ENCODE measurements at regions not wholly inside any gene's neighbourhood (a gene's known extent, or its start where the extent isn't known, plus 50 kb on each side); places are given as distances from the start of the nearest gene placed in this dataset.
"Not testable (repeated sequence)": the region's sequence is repeated elsewhere in the genome, so short reads cannot be mapped to it uniquely, and the experiment has no call there.

DNA sequence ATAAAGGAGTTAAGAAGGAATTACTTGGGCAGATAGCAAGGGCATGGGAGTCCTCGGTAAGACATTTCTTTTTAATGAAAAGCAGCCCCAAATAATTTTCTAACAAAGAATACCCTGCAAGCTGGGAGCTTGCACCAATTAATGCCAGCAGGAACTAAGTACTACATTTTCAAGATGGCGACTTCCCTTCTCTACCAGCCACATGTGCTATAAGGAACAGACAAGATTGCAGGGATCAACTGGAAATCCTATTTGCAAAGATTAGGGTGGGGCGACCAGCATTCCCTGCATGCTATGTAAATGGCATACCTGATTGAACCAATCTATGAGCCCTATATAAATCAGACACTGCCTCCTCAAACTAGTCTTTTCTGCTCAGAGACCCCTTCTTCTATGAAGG, 827.5 kb downstream of the ADCYAP1 start:
- DNase-seq, result no peak

DNA sequence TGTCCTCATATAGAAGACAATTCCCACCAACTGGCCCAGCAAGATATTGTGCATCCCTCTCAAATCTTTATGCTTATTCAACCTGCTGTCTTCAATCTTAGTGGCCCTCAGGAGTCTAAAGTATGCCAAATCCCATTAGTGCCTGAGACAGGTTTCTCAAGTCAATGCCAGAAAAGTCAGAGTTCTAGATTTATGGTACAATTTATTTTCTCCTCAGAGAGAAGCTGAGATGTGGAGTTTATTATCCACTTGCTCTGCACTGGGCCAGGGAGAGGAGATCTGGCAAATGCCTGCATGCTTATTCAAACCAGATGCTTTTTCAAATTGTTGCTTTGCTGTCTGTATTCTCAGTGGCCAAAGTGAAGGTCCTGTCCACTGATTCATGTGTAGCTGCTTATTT, 825.2 kb downstream of the METTL4 start:
- no peak for DNase-seq

DNA sequence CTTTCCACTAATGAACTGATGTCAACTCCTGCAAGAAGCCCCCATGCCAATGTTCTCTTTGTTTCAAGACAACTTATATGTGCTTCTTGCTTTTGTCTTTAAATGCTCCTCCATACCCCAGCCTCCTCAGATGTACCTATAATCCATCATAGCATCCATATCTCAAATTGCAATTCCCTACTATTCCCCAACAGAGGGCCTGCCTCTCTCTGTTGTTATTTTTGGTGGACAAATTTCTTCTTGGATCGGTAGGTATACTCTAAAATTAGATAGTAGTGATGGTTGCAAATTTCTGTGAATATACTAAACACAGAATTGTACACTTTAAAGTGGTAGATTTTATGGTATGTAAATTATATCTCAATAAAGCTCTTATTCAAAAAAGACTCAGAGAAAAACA, 820.1 kb downstream of the METTL4 start:
- no peak for DNase-seq

DNA sequence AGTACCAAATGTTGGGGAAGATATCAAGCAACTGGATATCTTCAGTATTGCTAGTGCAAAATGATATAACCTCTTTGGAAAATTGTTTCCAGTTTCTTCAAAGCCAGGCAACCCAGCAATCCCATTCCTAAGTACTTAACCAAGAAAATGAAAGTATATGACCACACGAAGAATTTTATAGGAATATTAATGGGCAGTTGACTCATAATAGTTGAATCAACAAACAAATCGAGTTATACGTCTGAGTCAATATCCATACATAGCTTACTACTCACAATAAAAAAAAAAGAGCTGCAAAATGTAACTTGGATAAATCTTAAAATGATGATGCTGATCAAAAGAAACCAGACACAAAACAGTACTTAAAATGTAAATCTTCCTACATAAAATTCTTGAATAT, 810.4 kb downstream of the METTL4 start:
- DNase-seq, result no peak

DNA sequence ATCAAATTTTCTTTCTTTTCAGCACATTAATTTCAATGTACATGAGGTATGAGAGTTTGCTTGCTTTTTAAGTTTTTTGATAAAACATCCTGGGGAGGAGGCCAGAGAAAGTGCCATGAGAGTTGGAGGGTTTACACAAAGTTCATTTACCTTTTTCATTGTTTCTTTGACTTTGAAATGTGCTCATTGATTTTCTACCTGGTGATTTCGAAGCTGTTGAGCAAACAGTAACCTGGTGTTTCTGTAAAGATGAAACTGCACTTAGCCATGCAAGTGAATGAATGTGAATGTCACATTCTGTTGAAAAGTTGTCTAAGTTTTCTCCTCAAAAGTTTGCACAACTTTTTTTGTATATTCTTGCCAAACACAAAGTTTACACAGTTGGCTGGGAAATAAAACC, 797.0 kb downstream of the METTL4 start:
- DNase-seq, result no peak

DNA sequence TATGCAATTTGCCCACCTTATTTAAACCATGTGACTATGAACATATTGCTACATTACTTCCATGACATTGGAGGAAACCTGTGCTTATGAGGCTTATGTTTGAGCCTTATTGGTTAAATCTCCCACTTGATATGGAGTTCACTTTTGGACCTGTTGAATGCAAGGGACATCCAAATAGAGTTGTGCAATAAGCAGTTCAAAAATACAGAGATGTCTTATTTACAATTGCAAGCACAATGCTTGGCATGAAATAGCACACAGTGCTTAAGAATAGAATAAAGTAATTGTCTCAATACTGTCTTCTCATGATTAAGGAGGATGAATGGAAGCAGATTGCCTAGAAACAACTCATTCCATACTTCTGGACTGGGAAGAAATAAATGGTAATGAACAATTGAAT, 793.5 kb downstream of the METTL4 start:
- no peak for DNase-seq

DNA sequence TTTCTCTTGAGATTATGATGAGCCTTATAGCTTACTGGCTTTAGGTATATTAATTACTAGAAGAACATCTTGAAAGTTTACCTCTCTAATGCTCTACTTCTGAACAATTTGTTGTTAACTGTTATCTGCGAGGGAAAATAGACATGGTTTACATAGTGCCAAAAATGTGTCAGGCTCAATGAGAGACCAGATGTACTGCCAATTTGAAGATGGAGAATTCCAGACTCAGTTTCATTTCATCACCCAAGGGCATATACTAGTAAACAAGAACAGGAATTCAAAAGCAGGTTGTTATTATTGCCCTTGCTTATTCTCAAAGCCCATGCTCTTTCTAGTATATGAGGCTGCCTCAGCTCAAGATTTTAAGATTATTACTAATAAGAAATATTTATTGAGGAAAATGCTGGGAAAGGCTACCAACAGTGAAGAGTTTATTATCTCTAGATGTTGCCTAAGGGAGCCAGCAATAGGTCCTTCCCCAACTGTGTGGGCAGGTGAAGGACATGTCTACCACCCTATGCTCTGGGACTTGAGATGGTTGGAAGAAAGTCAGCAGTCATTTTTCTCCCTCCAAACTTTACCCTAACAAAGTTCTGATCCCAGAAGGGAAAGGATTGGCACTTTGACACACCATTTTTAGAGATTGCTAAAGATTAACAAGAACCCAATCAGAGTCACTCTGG, 792.7 kb downstream of the METTL4 start:
- DNase-seq, result no peak

DNA sequence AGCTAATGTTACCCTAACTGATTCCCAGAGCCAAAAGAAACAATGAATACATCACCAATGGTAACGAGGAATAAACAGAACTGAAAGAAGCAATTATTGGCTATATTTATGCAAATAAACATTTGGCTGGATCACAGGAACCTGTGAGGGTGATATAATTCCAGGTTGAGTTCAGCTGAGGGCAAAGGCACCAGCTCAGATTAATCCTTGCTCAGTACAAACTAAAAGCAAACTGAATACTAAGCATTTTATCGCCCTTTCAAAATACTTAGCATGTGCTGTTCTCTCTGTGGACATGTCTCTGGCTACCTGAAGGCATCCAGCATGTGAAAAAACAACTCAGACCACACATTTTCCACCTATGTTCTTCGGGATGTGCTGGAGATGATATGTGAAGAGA, 791.7 kb downstream of the METTL4 start:
- DNase-seq, result no peak

DNA sequence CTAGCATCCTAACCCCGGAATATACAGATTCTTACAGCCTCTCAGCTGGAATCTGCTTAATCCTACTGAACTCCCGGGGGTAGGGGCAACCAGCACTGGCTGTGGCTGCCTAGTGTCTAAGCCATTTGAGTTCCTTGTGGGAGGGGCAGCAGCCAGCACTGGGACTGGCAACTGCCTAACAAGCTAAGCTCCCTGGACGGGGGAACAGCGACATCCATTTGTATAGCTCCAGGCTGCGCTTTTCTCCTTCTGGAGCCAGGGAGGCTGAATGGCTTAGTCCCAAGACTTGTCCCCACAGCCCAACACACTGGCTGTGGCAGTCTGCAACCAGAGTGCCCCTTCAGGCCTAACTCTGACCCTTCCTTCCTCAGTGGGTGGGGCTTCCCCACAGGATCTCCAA, 787.2 kb downstream of the METTL4 start:
- DNase-seq, result no peak

DNA sequence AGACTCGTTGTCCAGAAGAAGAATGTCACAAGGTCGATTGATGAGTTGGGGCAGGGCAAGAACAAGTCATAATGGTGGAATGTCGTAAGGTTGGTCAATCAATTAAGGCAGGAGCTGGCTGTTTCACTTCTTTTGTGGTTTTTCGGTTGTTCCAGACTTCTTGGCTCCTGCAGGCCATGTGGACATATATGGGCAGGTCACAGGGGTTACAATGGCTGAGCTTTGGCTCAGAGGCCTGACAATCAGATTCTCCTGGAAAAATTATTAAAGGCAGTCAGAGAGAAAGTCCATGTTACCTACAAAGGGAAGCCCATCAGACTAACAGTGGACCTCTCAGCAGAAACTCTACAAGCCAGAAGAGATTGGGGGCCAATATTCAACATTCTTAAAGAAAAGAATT, 785.3 kb downstream of the METTL4 start:
- DNase-seq, result not testable (repeated sequence)

DNA sequence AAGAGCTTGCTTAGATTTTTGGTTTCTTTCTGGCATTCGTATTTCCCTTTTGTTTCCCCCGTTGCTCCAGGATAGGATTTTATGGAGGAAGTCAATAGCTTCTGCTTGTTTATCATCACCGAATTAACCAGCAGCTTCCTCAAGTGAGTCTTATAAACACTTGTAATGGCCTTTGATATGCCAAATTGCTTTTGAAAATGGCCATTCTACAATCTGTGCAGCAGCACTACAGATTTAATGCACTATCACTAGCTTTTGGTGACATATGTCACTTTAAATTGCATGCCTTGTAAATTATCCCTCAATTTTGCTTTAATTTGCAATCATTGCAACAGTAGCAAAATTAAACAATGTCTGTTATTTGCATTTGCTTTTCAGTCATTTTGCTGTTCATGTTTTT, 774.7 kb downstream of the METTL4 start:
- no peak for DNase-seq

DNA sequence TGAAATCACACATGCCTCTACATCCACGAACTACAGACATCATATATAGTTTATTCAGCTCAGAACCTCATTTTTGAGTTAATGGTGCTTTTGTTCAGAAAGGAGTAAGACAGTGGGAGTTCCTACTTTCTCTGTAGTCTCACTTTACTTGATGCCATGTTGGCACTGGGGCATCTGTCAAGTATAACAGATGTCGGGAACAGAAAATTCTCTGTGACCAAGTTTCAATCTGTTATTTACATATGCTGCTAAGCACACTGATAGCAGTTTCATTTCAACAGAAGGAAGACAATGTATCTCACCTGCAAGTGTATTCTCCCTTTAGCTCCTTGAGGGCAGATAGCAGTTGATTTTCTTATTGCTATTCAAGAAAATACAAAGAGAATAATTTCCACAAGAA, 774.1 kb downstream of the METTL4 start:
- DNase-seq, result no peak

DNA sequence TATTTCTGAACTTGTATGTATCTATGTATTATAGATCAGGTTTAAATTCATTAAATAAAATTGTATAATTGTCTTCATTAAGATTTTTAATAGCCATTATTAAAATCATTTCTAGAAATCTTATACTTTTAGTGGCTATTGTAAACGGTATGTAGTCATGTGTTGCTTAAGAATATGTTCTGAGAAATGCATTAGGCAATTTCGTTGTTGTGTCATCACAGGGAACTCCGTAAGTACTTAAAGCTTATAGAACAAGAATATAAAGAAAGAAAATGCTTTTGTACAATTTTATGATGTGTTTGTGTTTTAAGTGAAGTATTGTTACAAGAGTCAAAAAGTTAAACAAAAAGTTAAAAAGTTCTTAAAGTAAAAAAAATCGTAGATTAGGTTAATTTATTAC, 765.8 kb downstream of the METTL4 start:
- DNase-seq, result no peak

DNA sequence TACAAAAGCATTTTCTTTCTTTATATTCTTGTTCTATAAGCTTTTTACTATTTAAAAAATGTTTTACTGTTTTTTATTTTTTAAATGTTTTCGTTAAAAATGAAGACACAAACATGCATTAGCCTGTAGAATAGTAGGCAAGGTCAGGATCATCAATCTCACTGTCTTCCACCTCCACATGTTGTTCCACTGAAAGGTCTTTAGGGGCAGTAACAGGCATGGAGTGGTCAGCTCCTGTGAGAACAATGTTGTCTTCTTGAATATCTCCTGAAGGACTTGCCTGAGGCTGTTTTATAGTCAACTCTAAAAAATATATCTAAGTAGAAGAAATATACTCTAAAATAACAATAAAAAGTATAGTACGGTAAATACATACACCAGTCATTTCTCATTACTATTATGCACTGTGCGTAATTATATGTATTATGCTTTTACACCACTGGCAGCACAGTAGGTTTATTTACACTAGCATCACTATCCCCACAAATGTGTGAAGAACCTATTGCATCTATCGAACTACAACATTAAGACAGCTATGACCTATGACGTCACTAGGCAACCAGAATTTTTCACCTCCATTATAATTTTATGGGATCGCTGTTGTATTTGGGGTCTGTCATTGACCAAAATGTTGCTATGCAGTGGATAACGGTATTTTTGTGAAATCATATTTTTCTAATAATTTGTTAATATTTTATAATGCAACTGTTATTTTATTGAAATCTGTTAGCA, 764.3 kb downstream of the METTL4 start:
- DNase-seq, result no peak

DNA sequence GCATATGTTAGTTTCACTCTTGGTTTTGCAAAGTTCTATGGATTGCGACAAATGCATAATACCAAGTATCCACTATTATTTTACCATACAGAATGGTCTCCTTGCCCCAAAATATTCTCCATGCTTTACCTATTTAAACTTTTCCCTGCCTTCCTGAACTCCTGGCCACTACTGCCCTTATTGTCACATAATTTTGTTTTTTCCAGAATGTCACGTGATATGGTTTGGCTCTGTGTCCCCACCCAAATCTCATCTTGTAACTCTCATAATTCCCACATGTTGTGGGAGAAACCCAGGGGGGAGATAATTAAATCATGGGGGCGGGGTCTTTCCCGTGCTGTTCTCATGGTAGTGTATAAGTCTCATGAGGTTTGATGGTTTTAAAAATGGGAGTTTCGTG, 760.0 kb downstream of the METTL4 start:
- no peak for DNase-seq

DNA sequence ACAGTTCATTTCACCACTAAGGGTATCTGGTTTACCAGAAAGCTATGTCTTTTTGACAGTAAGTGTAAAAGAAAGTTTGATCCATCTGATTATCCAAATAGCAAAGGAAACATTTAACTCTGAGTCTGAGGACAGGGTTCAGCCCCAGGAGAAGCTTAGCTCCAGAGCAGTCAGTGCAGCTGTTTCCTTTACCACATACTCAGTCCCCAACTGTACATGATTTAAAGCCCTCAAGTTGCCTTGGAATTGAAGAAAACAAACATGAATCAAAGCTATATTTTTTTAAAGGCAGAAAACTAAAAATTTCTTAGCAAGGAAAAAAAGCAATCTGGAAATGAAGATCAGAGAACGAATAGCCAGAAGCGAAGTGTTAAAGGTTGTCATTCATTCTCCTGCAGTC, 746.0 kb downstream of the METTL4 start:
- no peak for DNase-seq

DNA sequence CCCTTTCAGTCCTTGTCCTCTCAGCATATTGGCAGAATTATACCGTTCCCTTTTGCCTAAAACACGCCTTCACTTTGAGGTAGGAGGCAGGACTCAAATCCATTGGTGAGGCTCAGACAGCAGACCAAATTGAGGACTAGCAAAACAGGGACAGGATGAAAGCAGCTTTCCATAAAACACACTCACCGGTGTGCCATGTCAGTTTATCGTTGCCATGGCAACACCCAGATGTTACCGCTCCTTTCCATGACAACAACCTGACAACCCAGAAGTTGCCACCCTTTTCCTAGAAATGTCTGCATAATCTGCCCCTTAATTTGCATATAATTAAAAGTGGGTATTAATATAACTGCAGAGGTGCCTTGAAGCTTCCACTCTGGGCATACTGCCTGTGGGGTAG, 730.4 kb downstream of the METTL4 start:
- DNase-seq, result no peak

DNA sequence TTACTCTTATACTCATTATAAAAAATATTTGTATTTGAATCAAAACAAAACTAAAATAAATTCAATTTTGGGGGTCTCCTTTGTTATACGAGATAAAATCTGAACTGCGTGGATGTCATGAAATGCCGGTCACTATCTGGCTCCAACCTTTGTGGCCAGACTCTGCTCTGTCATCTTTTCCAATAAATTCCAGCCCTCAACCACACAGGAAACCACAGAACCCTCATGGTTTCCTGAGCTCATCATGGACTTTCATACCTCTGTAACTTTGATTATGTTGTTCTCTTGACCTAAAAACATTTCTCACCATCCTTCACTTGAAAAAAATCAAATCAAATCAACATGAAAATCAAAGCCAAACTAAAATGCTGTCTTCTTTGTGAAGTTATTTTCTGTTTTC, 724.7 kb downstream of the METTL4 start:
- DNase-seq, result no peak

DNA sequence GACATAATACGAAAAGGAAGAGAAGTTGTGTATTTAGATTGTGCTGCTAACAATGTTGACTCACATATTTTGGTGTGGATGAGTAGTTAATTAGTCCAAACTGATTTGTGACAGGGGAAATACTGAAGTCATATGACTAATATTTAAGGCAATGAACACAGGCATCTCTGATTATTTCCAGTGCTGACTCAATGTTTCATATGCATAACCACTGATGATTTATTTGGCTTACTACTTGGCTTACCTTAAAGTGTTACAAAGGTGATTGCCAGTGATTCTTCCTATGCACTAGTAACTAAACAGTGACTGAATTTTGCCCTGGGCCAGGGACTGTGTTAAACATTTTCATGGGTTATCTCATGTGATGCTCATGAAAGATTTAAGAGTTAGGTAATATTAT, 722.6 kb downstream of the METTL4 start:
- DNase-seq, result no peak

DNA sequence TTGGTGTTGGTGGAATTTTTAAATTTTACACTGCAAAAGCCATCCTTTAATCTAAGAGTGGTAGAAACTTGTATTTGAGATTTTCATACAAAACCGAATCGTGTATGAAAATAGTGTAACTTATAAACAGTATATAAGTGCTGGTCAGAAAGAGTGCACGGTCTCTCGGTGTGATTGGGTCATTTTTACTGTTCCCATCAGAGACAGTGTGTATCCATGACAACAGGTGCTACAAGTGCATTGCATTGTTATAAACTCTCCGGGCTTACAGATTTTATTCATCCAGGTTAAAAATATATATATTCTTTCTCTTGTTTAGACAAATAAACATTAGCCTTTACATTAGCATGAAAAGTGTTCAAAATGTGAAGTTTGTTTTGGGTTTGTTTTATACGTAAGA, 721.9 kb downstream of the METTL4 start:
- DNase-seq, result no peak

DNA sequence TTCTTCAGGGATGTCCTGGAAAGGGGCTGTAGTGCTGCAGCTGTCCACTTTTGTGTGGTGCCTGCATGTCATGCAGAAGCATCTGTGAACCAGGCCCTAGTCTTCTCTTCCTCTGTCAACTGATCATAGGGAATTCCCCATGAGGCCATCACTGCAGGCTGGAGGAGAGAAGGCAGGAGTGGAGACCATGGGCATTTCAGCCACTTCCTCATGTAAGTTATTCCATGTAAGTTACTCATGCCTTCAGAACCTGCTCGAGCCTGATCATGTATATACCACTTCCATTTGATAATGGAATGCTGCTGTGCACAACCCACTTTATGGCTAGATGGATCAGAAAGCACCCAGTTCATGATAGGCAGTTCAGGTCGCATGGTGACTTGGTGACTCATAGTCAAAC, 714.0 kb downstream of the METTL4 start:
- not testable (repeated sequence) for DNase-seq

DNA sequence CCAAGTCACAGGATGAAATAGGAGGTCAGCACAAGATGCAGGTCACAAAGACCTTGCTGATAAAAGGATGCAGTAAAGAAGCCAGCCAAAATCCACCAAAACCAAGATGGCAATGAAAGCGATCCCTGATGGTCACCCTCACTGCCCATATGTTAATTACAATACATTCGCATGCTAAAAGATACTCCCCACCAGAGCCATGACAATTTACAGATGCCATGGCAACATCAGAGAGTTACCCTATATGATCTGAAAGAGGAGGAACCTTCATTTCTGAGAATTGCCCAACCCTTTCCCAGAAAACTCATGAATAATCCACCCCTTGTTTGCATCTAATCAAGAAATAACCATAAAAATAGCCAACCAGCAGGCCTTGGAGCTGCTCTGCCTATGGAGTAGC, 709.8 kb downstream of the METTL4 start:
- DNase-seq, result no peak

DNA sequence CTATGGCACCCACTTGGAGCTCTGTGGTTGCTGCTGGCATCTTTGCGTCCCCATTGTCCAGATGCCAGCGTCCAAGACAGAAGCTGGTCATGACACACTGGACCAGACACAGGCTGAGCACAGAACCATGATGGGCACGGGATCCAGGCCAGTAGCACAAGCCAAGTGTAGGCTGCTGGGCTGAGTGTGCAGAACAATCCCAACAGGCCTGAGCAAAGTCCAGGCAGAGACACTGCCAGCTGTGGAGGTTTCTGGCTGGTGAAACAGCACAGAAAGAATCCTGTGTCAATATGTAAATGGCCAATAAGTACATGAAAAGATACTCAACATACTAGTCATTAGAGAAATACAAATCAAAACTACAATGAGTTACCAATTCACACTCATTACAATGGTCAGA, 705.4 kb downstream of the METTL4 start:
- DNase-seq, result no peak

DNA sequence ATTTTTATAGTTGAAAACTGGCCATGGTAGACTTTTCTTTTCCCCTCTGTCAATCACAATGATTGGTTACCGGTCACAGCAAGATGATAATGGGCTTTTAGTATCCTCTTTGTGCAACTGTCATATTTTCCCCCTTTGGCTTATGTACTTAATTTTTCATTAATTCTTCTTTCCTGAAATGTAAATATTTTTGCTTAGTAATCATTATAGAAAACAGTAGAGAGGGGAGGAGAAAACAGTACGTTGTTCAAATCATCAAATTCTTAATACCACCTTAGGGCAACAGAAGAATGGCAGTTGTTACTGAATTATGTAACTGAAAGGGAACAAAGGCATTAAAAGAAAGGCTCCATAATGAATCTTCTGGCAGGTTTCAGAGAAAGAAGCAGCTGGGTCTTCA, 699.0 kb downstream of the METTL4 start:
- DNase-seq, result no peak

DNA sequence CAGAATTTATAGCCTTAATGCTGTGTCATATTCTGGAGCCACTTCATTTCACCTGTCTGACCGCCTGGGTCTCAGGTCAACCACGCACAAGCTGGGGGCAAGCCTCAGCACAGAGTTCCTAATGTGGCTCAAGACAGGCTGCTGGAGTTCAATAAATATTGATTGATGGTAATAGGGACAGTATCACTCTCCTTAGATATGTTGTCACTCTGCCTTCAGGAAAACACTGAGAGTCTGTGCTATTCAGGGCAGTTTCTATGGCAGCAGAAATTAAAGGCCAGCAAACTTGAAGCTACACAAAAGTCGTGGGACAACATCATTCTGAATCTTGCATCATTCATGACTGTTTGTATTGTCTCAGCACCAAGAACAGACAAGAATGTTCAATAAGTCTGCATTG, 696.1 kb downstream of the METTL4 start:
- DNase-seq, result no peak
